ENCODE measurements at regions not wholly inside any gene's neighbourhood (a gene's known extent, or its start where the extent isn't known, plus 50 kb on each side); places are given as distances from the start of the nearest gene placed in this dataset.
"Not testable (repeated sequence)": the region's sequence is repeated elsewhere in the genome, so short reads cannot be mapped to it uniquely, and the experiment has no call there.

DNA sequence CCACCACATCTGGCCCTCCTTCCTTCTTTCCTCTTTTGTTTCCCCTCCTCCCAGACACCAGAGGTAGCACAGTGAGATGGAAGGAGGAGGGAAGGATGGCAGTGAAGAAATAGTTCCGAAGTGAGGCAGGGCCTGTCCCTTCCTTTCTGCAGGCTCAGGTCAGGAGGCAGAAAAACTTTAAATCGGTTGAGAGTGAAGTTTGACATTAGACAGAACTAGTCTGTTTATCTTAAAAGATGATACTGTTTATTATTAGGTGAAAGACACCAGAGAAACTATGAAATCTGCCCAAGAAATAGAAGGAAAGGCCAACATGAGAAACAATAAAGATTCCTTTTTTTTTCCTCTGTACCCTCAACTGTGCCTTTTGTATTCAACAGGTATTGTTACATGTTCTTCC, 670.3 kb downstream of the UTRN start:
- Histone ChIP-seq H3K9me3 (no peaks in the 10 kb centered on the region), H3K4me3 (no peak overlapping the region), H3K36me3 (no peaks in the 10 kb centered on the region), H3K27ac (no peak overlapping the region), H3K4me1 (no peaks in the 10 kb centered on the region), H3K27me3 (no peaks in the 10 kb centered on the region)
- ATAC-seq, result no peak
- TF ChIP-seq POLR2A (IDR thresholded peaks at IDR 0.05) (no peak), EP300 (IDR thresholded peaks at IDR 0.05) (no peak), POLR2AphosphoS5 (IDR thresholded peaks at IDR 0.05) (no peak)
- TF ChIP-seq, protein P1, sequence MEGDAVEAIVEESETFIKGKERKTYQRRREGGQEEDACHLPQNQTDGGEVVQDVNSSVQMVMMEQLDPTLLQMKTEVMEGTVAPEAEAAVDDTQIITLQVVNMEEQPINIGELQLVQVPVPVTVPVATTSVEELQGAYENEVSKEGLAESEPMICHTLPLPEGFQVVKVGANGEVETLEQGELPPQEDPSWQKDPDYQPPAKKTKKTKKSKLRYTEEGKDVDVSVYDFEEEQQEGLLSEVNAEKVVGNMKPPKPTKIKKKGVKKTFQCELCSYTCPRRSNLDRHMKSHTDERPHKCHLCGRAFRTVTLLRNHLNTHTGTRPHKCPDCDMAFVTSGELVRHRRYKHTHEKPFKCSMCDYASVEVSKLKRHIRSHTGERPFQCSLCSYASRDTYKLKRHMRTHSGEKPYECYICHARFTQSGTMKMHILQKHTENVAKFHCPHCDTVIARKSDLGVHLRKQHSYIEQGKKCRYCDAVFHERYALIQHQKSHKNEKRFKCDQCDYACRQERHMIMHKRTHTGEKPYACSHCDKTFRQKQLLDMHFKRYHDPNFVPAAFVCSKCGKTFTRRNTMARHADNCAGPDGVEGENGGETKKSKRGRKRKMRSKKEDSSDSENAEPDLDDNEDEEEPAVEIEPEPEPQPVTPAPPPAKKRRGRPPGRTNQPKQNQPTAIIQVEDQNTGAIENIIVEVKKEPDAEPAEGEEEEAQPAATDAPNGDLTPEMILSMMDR (IDR thresholded peaks at IDR 0.05), result no peak
- 11 to 13% methylated on average over 1 to 2 of the region's 2 CpGs for WGBS, 2 donors (ENCODE audit: low coverage in 1 of 2)

DNA sequence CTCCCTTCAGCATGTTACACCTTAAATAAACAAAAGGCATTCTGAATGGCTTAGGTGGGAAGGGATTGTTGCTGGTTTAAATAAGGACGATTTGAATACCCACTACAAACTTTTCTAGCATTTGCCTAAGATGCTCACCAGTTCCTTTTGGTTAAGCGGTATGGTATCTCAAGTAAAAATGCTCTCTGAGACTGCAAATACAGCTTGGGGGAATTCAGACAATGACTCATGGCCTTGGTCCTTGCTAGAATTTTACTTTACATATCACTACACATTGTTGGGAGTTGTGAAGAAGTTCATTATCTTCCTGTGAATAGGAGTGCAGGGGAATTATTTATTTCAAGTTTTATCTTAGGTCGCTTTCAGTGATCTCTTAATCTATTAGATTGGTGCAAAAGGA, 670.7 kb downstream of the UTRN start:
- no peak for TF ChIP-seq POLR2AphosphoS5 (IDR thresholded peaks at IDR 0.05)
- TF ChIP-seq, protein P1 (IDR thresholded peaks at IDR 0.05), result no peak
- TF ChIP-seq EP300 (IDR thresholded peaks at IDR 0.05), result no peak
- no peak for TF ChIP-seq POLR2A (IDR thresholded peaks at IDR 0.05)
- H3K36me3 ChIP-seq, result no peaks in the 10 kb centered on the region
- no peak overlapping the region for H3K27ac ChIP-seq
- no peaks in the 10 kb centered on the region for H3K27me3 ChIP-seq
- H3K4me3 ChIP-seq, result no peak overlapping the region
- H3K4me1 ChIP-seq, result no peaks in the 10 kb centered on the region
- WGBS, 2 donors (ENCODE audit: low coverage in 1 of 2), result 56 to 69% methylated on average over 3 of the region's 3 CpGs
- no peak for ATAC-seq
- H3K9me3 ChIP-seq, result no peaks in the 10 kb centered on the region

- not testable (repeated sequence) for H3K27ac ChIP-seq, H3K4me1 ChIP-seq, H3K27me3 ChIP-seq, H3K36me3 ChIP-seq, H3K4me3 ChIP-seq, ATAC-seq, H3K9me3 ChIP-seq
Measured at GRCh38 chr6:144956697-144957096, 671.6 kb downstream of the UTRN start.

DNA sequence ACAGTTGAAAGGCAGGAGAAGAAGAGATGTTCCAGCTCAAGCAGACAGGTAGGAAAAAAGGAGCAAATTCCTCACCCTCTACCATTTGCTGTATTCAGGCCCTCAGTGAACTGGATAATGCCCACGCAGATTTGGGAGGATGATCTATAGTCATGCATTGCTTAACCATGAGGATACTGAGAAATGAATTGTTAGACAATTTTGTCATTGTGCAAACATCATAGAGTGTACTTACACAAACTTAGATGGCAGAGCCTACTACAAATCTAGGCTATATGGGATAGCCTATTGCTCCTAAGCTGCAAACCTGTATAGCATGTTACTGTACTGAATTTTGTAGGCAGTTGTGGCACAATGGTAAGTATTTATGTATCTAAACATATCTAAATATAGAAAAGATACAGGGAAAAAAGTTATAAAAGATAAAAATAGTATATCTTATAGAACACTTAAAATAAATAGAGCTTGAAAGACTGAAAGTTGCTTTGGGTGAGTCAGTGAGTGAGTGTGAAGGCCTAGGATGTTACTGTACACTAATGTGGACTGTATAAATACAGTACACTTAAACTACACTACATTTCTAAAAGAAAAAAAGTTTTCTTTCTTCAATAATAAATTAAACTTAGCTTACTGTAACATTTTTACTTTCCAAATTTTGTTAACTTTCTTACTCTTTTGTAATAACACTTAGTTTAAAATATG, 672.3 kb downstream of the UTRN start:
- ATAC-seq, result no peak
- WGBS, 2 donors (ENCODE audit: low coverage in 1 of 2), result 92 to 100% methylated on average over 1 of the region's 1 CpG
- H3K4me1 ChIP-seq, result no peaks in the 10 kb centered on the region
- H3K27me3 ChIP-seq, result no peaks in the 10 kb centered on the region
- TF ChIP-seq, protein P1 (IDR thresholded peaks at IDR 0.05), result no peak
- no peak for TF ChIP-seq POLR2A (IDR thresholded peaks at IDR 0.05)
- no peak for TF ChIP-seq POLR2AphosphoS5 (IDR thresholded peaks at IDR 0.05)
- no peak for TF ChIP-seq EP300 (IDR thresholded peaks at IDR 0.05)
- H3K9me3 ChIP-seq, result no peaks in the 10 kb centered on the region
- no peak overlapping the region for H3K4me3 ChIP-seq
- H3K36me3 ChIP-seq, result no peaks in the 10 kb centered on the region
- no peak overlapping the region for H3K27ac ChIP-seq

DNA sequence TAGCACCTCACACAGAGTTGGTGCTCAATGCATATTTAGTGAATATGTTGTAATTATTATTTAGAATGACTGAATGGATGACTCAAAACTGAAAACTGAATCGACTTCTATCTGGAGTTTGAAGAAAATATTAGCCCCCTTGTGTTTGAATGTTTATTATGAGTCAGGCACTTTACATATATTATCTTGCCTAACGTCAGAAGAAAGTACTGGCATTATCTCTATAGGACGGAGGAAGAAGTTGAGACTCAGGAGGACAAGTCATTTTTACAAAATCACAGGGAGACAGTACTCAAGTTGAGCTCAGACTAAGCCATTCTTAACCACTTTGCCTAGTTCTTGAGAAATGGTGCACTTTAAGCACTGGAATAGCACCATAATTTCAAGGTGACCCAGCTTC, 684.0 kb downstream of the UTRN start:
- Histone ChIP-seq H3K4me1 (no peaks in the 10 kb centered on the region), H3K36me3 (no peaks in the 10 kb centered on the region), H3K9me3 (peaks cover 0 to 4% (median 0%) of the 10 kb centered on the region in 3 donors), H3K27ac (no peak overlapping the region), H3K27me3 (no peaks in the 10 kb centered on the region), H3K4me3 (no peak overlapping the region)
- no peak for ATAC-seq
- 69 to 79% methylated on average over 3 of the region's 3 CpGs for WGBS, 2 donors (ENCODE audit: low coverage in 1 of 2)
- TF ChIP-seq POLR2AphosphoS5 (IDR thresholded peaks at IDR 0.05) (no peak), EP300 (IDR thresholded peaks at IDR 0.05) (no peak), POLR2A (IDR thresholded peaks at IDR 0.05) (no peak)
- TF ChIP-seq, protein P1 (IDR thresholded peaks at IDR 0.05), result no peak

All from gastroesophageal sphincter (tissue), 4 donors.